ENCODE measurements at regions not wholly inside any gene's neighbourhood (a gene's known extent, or its start where the extent isn't known, plus 50 kb on each side); places are given as distances from the start of the nearest gene placed in this dataset.

DNA sequence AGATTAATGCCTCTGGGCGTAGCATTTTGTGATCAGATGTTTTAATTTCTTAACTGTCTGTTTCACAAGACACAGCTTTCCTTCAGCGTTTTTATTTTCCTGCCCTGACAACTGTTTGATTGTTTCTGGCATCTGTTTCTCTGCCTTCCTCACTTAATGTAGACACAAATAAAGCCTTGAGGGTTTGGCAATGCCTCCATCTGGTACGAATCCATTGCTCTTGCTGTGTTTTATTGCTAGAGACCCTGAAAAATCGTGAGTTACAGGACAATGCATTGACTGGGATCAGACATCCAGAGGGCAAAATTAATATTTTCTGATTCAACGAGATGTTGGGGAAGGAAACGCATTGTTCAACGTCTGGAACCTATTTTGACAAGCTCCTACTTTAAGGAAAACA is 363.5 kb downstream of the MRPL39 start:
- peaks cover 1% of the 10 kb centered on the region for H3K27me3 Mint-ChIP-seq (ENCODE audit: insufficient read depth, low read depth, poor library complexity)
- no peaks in the 10 kb centered on the region for H3K9me2 ChIP-seq (ENCODE audit: insufficient read depth)
- no peak overlapping the region for H3K4me3 ChIP-seq
- no peaks in the 10 kb centered on the region for H3K36me3 Mint-ChIP-seq (ENCODE audit: low read depth)
- H3K9me3 Mint-ChIP-seq = peaks cover 7% of the 10 kb centered on the region; the same call in 1 of the 3 replicates
- no peak overlapping the region for H3K27ac ChIP-seq (ENCODE audit: low read depth)
- H3F3A ChIP-seq (replicated peaks; ENCODE audit: low read depth) = no peaks in the 10 kb centered on the region
- DNase-seq (ENCODE audit: low spot score) = no peak
- H3K4me3 Mint-ChIP-seq = no peak overlapping the region
- no peak overlapping the region for H3K4me2 ChIP-seq
- peaks cover 8% of the 10 kb centered on the region; the same call in 1 of the 2 replicates for H3K4me1 ChIP-seq (ENCODE audit: insufficient read depth)
- TF ChIP-seq, protein P1, sequence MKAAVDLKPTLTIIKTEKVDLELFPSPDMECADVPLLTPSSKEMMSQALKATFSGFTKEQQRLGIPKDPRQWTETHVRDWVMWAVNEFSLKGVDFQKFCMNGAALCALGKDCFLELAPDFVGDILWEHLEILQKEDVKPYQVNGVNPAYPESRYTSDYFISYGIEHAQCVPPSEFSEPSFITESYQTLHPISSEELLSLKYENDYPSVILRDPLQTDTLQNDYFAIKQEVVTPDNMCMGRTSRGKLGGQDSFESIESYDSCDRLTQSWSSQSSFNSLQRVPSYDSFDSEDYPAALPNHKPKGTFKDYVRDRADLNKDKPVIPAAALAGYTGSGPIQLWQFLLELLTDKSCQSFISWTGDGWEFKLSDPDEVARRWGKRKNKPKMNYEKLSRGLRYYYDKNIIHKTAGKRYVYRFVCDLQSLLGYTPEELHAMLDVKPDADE (IDR thresholded peaks at IDR 0.05) = no peak
- TF ChIP-seq CREB1 (CRISPR knock-in tag; IDR thresholded peaks at IDR 0.05; ENCODE audit: low read depth) (no peak), ZNF331 (CRISPR knock-in tag; IDR thresholded peaks at IDR 0.05; ENCODE audit: low read depth) (no peak), EZH2phosphoT487 (IDR thresholded peaks at IDR 0.05; ENCODE audit: unreplicated experiment) (no peak), ZNF114 (CRISPR knock-in tag; IDR thresholded peaks at IDR 0.05) (no peak)
- TF ChIP-seq, protein P2, sequence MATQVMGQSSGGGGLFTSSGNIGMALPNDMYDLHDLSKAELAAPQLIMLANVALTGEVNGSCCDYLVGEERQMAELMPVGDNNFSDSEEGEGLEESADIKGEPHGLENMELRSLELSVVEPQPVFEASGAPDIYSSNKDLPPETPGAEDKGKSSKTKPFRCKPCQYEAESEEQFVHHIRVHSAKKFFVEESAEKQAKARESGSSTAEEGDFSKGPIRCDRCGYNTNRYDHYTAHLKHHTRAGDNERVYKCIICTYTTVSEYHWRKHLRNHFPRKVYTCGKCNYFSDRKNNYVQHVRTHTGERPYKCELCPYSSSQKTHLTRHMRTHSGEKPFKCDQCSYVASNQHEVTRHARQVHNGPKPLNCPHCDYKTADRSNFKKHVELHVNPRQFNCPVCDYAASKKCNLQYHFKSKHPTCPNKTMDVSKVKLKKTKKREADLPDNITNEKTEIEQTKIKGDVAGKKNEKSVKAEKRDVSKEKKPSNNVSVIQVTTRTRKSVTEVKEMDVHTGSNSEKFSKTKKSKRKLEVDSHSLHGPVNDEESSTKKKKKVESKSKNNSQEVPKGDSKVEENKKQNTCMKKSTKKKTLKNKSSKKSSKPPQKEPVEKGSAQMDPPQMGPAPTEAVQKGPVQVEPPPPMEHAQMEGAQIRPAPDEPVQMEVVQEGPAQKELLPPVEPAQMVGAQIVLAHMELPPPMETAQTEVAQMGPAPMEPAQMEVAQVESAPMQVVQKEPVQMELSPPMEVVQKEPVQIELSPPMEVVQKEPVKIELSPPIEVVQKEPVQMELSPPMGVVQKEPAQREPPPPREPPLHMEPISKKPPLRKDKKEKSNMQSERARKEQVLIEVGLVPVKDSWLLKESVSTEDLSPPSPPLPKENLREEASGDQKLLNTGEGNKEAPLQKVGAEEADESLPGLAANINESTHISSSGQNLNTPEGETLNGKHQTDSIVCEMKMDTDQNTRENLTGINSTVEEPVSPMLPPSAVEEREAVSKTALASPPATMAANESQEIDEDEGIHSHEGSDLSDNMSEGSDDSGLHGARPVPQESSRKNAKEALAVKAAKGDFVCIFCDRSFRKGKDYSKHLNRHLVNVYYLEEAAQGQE (IDR thresholded peaks at IDR 0.05; ENCODE audit: unreplicated experiment) = no peak
- no peaks in the 10 kb centered on the region for H4K20me1 ChIP-seq (replicated peaks; ENCODE audit: insufficient read depth)
- H3K36me3 ChIP-seq (ENCODE audit: insufficient read depth) = no peaks in the 10 kb centered on the region
- no peak overlapping the region for H3K27ac Mint-ChIP-seq
- no peaks in the 10 kb centered on the region for H3K27me3 ChIP-seq (ENCODE audit: insufficient read depth)
- peaks cover 11% of the 10 kb centered on the region; the same call in 2 of the 3 replicates for H3K4me1 Mint-ChIP-seq
- H3K79me2 ChIP-seq (replicated peaks; ENCODE audit: insufficient read depth) = no peaks in the 10 kb centered on the region
- no peak for ATAC-seq
- H2AFZ ChIP-seq = peak overlapping the region; percentile 21; the same call in 1 of the 2 replicates

GRCh38 chr21:25240974-25241373 is 366.3 kb downstream of the MRPL39 start:
- H3K27me3 ChIP-seq (ENCODE audit: insufficient read depth) = no peaks in the 10 kb centered on the region
- no peaks in the 10 kb centered on the region for H3K4me1 ChIP-seq (ENCODE audit: insufficient read depth)
- H3K36me3 ChIP-seq (ENCODE audit: insufficient read depth) = no peaks in the 10 kb centered on the region
- H3K9me2 ChIP-seq (ENCODE audit: insufficient read depth) = no peaks in the 10 kb centered on the region
- H4K20me1 ChIP-seq (replicated peaks; ENCODE audit: insufficient read depth) = no peaks in the 10 kb centered on the region
- H3F3A ChIP-seq (replicated peaks; ENCODE audit: low read depth) = no peaks in the 10 kb centered on the region
- no peak for ATAC-seq
- H3K27me3 Mint-ChIP-seq (ENCODE audit: insufficient read depth, low read depth, poor library complexity) = peaks cover 1% of the 10 kb centered on the region
- H3K36me3 Mint-ChIP-seq (ENCODE audit: low read depth) = peaks cover 2% of the 10 kb centered on the region; the same call in 1 of the 3 replicates
- H3K4me3 ChIP-seq = no peak overlapping the region
- no peak overlapping the region for H2AFZ ChIP-seq
- no peaks in the 10 kb centered on the region for H3K79me2 ChIP-seq (replicated peaks; ENCODE audit: insufficient read depth)
- H3K27ac ChIP-seq (ENCODE audit: low read depth) = no peak overlapping the region
- H3K4me1 Mint-ChIP-seq = no peaks in the 10 kb centered on the region
- H3K9me3 Mint-ChIP-seq = peaks cover 25% of the 10 kb centered on the region
- H3K27ac Mint-ChIP-seq = no peak overlapping the region
- DNase-seq (ENCODE audit: low spot score) = no peak
- no peak overlapping the region for H3K4me3 Mint-ChIP-seq
- no peak overlapping the region for H3K4me2 ChIP-seq
- TF ChIP-seq EZH2 (IDR thresholded peaks at IDR 0.05; ENCODE audit: low read depth, unreplicated experiment) = no peak
- TF ChIP-seq, protein P3, sequence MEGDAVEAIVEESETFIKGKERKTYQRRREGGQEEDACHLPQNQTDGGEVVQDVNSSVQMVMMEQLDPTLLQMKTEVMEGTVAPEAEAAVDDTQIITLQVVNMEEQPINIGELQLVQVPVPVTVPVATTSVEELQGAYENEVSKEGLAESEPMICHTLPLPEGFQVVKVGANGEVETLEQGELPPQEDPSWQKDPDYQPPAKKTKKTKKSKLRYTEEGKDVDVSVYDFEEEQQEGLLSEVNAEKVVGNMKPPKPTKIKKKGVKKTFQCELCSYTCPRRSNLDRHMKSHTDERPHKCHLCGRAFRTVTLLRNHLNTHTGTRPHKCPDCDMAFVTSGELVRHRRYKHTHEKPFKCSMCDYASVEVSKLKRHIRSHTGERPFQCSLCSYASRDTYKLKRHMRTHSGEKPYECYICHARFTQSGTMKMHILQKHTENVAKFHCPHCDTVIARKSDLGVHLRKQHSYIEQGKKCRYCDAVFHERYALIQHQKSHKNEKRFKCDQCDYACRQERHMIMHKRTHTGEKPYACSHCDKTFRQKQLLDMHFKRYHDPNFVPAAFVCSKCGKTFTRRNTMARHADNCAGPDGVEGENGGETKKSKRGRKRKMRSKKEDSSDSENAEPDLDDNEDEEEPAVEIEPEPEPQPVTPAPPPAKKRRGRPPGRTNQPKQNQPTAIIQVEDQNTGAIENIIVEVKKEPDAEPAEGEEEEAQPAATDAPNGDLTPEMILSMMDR (conservative IDR thresholded peaks at IDR 0.05; ENCODE audit: low read depth in 2 of 2) = no peak
- TF ChIP-seq POLR2AphosphoS5 (IDR thresholded peaks at IDR 0.05; ENCODE audit: low read depth) = no peak
- TF ChIP-seq ZNF331 (CRISPR knock-in tag; IDR thresholded peaks at IDR 0.05; ENCODE audit: low read depth) = no peak
- no peak for TF ChIP-seq STAT1 (IDR thresholded peaks at IDR 0.05; ENCODE audit: unreplicated experiment)
- TF ChIP-seq EZH2phosphoT487 (IDR thresholded peaks at IDR 0.05; ENCODE audit: unreplicated experiment) = no peak
- TF ChIP-seq, protein P1 (IDR thresholded peaks at IDR 0.05) = no peak

Measured in GM23338 (cell line).